HG03196 (cell line): ENCODE measurements at regions not wholly inside any gene's neighbourhood (a gene's known extent, or its start where the extent isn't known, plus 50 kb on each side); places are given as distances from the start of the nearest gene placed in this dataset.
A peak's percentile ranks its signal among the peaks of the same experiment; 100 is the strongest.

ENCODE experiments used
- ATAC-seq: cut with Tn5 transposase; IDR thresholded peaks from one replicate; pipeline ENCODE4 v1.9.1; 2021; ENCODE audit not compliant: unreplicated experiment

DNA sequence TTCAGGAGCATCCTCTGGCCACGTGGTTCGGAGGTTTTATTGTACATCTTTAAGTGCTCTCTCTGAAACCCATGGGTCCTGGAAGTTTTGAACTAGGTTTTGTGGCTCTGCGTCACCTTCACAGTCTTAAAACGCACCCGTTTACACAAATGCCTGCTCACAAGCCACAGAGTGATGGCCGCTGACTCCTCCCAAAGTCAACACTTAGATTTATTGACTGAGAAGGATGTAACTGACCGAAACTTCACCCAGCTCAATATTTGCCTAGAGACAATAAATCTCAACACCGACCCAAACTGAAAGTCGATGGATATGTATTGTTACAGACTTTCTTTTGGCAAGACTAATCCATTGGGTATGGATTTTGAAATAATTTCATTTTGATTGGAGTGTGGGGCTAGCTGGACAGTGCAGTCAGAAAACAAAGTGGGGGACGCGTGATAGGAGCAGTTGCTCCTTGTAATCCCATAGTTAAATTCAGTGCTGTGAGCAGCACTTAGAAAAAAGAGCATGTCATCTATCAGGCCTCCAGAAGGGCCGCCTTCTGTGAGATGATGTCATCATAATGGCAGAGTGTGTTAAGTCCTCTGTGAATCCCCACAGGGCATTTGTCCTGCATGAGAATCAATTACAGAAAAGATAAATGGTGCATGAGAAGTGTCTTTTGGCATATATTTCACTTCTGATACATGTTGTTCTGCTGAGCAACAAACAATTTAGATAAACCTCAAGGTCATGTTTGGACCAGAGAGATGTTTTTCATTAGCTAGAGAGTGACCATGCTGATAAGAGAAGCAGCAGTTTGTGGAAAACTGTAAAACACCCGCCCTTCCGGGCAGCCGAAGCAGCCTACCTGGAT, 183.7 kb downstream of the INO80D start:
- ATAC-seq: no peak

DNA sequence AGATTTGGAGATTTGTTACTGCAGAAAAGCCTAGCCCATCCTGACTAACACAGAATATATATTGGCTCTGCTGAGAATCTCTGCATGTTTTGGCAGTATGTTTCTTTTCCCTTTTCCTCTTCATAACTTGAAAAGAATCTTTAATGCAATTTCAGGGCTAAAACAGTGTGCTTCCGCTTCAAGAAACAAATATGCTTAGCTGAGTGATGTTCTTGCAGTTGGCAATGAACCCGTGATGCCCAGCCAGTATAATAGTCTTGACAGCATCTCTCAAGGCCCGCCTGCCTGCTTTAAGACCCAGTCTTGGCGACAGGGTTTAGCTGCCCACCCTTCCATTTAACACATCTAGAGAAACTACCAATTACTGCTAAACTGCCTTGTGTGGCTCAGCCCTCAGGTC, 184.5 kb downstream of the INO80D start:
- ATAC-seq: no peak

DNA sequence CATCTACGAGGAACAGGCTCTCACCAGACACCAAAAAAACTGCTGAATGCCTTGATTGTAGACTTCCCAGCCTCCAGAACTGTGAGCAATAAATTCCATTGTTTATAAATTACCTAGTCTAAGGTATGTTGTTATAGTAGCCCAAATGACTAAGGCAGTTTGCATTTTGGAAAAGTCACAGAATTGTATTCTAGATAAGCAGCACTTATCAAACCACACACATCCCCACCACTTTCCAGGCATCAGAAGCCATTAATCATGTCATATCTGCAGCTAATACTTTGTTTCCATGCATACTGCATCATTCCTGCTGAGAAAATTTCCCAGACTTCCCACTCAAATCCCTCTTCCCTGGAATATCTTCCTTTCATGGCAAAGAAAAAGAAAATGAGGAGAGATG, 187.2 kb downstream of the INO80D start:
- no peak for ATAC-seq

- no peak for ATAC-seq
Measured at GRCh38 chr2:205895981-205896655, 189.9 kb downstream of the INO80D start.

DNA sequence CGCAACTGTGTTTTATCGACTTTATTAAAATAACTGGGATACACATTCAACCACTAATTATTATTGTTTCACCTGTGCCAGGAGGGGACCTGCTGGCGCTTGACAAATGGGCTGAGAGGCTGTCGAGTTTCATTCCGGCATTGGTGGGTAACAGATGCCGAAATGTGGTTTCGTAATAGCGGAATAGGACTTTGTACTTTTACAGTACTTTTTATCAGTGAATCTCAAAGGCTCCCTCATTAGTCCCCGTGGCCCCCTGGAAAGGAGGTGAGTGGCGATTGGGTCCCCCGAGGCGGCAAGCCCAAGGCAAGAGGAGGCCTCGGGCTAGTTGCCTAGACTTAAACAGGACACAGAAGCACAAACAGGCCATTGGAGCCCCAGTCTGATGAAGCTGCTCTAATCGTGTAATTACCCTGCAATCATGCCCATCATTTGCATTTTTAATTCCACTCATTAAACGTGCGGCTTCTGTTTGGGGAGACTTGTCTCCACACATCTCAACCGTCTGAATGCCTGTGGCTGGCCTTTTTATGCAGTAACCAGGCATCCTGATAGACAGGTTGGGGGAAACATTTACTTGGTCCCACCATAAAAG, 193.2 kb downstream of the INO80D start:
- no peak for ATAC-seq

DNA sequence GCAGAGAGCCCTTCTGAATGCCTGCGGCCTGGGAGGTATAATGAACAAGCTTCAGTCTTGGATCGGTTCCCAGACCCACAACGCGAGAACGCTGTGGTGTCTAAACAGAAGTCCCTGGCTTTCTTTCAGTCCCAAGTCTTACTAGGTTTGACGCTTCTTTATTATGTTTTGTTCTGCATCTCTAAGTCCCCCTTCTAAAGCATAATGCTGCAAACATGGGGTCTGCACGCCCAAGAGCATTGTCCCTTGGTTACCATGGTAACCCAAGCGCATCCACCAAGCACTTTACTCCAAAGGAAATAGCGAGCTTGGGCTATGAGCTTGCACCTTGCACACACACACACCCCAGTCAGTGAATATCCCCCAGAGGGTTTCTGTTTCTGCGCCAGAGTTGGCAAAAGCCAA, 193.7 kb downstream of the INO80D start:
- ATAC-seq: no peak

DNA sequence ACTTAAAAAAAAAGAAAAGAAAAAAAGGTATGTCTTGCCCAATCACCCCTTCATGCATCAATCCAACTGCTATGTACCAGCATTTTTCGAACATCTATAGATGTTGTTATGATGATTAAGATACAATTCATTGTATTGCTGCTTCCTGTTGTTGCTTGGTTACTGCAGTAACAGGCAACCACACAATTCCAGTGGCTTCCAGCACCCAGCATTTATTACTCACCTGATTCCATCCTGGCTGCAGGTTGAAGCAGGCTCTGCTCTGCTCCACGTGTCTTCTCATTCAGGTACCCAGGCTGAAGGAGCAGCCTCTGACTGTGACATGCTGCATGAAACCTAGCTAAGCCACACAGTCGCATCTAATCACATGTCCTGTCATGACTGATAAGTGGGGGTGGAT, 196.9 kb downstream of the INO80D start:
- no peak for ATAC-seq

DNA sequence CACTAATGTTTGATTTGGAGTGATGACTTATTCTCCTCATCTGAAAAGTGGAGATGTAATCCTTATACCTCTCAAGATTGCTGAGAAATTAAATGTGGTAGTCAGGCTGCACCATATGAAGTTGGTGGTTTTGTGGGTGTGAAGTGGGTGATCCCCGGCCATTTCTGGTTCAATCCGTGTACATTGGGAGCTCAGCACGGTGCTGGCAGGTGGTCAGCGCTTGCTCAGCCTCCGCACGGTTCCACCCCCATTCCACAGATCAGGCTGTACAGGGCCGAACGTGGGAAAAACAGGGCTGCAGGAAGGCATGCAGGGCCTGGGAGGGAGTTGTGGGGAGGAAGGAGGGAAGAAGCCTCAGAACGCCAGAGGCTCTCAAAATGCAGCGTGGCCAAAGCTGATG, 198.3 kb downstream of the INO80D start:
- no peak for ATAC-seq

GRCh38 chr2:205885492-205886099, 200.4 kb downstream of the INO80D start:
- ATAC-seq: peak; percentile 59

GRCh38 chr2:205883965-205884364, 201.7 kb downstream of the NRP2 start:
- ATAC-seq: no peak

DNA sequence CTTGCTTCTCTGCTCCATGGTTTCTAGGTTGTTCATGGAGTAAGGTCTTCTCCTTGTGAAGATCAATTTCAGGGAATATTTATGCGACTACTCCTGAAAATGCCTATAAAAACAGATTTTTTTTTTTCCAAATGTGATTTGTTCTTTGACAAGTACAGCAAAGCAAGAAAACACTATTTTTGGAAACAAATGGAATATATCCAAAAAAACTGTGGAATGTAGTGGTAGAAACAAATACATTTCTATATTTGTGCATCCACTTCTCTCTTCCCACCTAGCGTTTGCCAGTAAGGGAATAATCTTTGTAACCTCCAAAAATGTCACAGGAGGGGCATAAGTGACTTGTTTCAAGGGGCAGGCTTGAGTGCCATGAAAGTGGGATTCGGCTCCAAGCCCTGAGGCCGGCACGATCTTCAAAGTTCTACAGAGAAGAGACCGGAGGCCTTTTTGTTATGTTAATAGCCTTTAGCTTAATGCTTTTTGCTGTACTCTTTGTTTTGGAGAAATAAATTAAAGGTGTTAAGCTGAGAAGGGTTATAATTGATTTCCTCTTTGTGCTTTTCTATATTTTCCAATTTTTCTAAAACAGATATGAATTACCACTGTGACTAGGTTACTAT, 200.6 kb downstream of the NRP2 start:
- no peak for ATAC-seq

GRCh38 chr2:205880048-205880447, 197.7 kb downstream of the NRP2 start:
- ATAC-seq: no peak

DNA sequence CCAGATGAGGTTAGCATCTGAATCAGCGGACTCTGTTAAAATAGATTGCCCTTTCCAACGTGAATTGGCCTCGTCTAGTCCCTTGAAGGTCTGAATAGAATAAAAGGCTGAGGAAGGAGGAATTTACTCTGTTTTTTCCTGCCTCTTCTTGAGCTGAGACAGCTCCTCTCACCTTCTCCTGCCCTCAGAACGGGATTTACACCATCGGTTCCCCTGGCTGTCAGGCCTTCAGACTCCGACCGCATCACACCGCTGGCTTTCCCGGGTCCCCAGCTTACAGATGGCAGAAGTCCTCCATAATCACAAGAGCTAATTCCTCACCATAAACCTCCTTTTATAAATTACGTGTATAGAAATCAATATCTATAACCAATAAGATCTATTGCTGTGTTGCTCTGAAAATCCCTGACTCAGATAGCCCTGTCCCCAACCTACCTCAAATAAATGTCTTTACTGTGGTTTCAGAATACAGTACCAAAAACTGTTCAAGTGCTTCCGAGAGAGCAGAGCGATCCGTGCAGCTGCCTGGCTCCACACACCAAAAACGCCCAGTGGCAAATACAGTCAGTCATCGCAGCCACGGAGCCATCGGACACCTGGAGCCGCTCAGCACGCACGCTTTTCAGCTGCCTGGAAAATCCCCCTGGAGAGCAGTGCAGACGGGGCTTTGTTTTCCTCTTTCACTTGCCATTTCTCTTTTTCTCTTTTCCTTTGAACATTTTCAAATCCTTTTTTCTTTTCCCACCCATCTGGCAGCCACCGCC, 196.9 kb downstream of the NRP2 start:
- no peak for ATAC-seq

- ATAC-seq: no peak
Measured at GRCh38 chr2:205877496-205877895, 195.2 kb downstream of the NRP2 start.

- ATAC-seq: no peak
Measured at GRCh38 chr2:205876127-205876526, 193.8 kb downstream of the NRP2 start.

- ATAC-seq: no peak
Measured at GRCh38 chr2:205872716-205873115, 190.4 kb downstream of the NRP2 start.

GRCh38 chr2:205869439-205869838, 187.1 kb downstream of the NRP2 start:
- no peak for ATAC-seq

GRCh38 chr2:205868773-205869333, 186.6 kb downstream of the NRP2 start:
- no peak for ATAC-seq

GRCh38 chr2:205868053-205868452, 185.8 kb downstream of the NRP2 start:
- ATAC-seq: no peak

- no peak for ATAC-seq
Measured at GRCh38 chr2:205867371-205867770, 185.1 kb downstream of the NRP2 start.
